Progenitor cell of endocrine pancreas (in vitro differentiated cells): ENCODE measurements at regions not wholly inside any gene's neighbourhood (a gene's known extent, or its start where the extent isn't known, plus 50 kb on each side); places are given as distances from the start of the nearest gene placed in this dataset.

Source experiments
- DNase-seq: peaks from one replicate; pipeline ENCODE4 v3.0.0; 2021; ENCODE audit warnings: low spot score; ENCODE audit not compliant: unreplicated experiment
- H3K27ac Mint-ChIP-seq: 2 replicates; pipeline ENCODE4 v1.8.0; 2021; ENCODE audit warnings: mild to moderate bottlenecking, moderate library complexity, mixed read lengths
- H3K27me3 Mint-ChIP-seq: 2 replicates; pipeline ENCODE4 v1.8.0; 2021; ENCODE audit warnings: mixed read lengths
- H3K36me3 Mint-ChIP-seq: 2 replicates; pipeline ENCODE4 v1.8.0; 2022; ENCODE audit warnings: mixed read lengths; ENCODE audit not compliant: insufficient read depth
- H3K4me1 Mint-ChIP-seq: 2 replicates; pipeline ENCODE4 v1.8.0; 2021; ENCODE audit warnings: low read depth, mixed read lengths
- H3K4me3 Mint-ChIP-seq: 2 replicates; pipeline ENCODE4 v1.8.0; 2021; ENCODE audit warnings: low read depth, mild to moderate bottlenecking, moderate library complexity, mixed read lengths
- H3K9me3 Mint-ChIP-seq: 2 replicates; pipeline ENCODE4 v1.8.0; 2021; ENCODE audit warnings: low read depth, mixed read lengths
- CTCF ChIP-seq: fragments of 200-600 bp; sonication (generic); IDR thresholded peaks from one replicate; pipeline ENCODE4 v1.5.0; 2021; ENCODE audit warnings: antibody characterized with exemption, mild to moderate bottlenecking; ENCODE audit not compliant: unreplicated experiment

GRCh38 chr15:93486407-93487117, 397.6 kb upstream of the RGMA start:
- TF ChIP-seq CTCF = no peak
- Mint-ChIP-seq H3K4me1 (peaks cover 5% of the 10 kb centered on the region), H3K9me3 (no peaks in the 10 kb centered on the region), H3K27me3 (peaks cover 87% of the 10 kb centered on the region), H3K36me3 (no peaks in the 10 kb centered on the region), H3K4me3 (no peak overlapping the region), H3K27ac (peak overlapping the region; percentile 10)
- DNase-seq = no peak

- no peak for DNase-seq
- TF ChIP-seq CTCF = peak; percentile 33
- no peaks in the 10 kb centered on the region for H3K9me3 Mint-ChIP-seq
- H3K4me3 Mint-ChIP-seq = no peak overlapping the region
- H3K36me3 Mint-ChIP-seq = no peaks in the 10 kb centered on the region
- H3K27ac Mint-ChIP-seq = no peak overlapping the region
- H3K4me1 Mint-ChIP-seq = peaks cover 5% of the 10 kb centered on the region
- peaks cover 80% of the 10 kb centered on the region for H3K27me3 Mint-ChIP-seq
Measured at GRCh38 chr15:93485438-93486327, 396.7 kb upstream of the RGMA start.

GRCh38 chr15:93483923-93484322, 394.9 kb upstream of the RGMA start:
- H3K27ac Mint-ChIP-seq = no peak overlapping the region
- H3K4me3 Mint-ChIP-seq = no peak overlapping the region
- peaks cover 12% of the 10 kb centered on the region for H3K4me1 Mint-ChIP-seq
- no peak for DNase-seq
- no peaks in the 10 kb centered on the region for H3K9me3 Mint-ChIP-seq
- TF ChIP-seq CTCF = no peak
- peaks cover 71% of the 10 kb centered on the region for H3K27me3 Mint-ChIP-seq
- no peaks in the 10 kb centered on the region for H3K36me3 Mint-ChIP-seq

- TF ChIP-seq CTCF = no peak
- peaks cover 12% of the 10 kb centered on the region for H3K4me1 Mint-ChIP-seq
Measured at GRCh38 chr15:93482731-93483130, 393.7 kb upstream of the RGMA start.

GRCh38 chr15:93479715-93480114, 390.7 kb upstream of the RGMA start:
- peaks cover 69% of the 10 kb centered on the region for H3K27me3 Mint-ChIP-seq
- DNase-seq = no peak
- H3K9me3 Mint-ChIP-seq = peaks cover 6% of the 10 kb centered on the region
- H3K36me3 Mint-ChIP-seq = no peaks in the 10 kb centered on the region
- no peak overlapping the region for H3K4me3 Mint-ChIP-seq
- H3K4me1 Mint-ChIP-seq = peaks cover 7% of the 10 kb centered on the region
- H3K27ac Mint-ChIP-seq = no peak overlapping the region
- no peak for TF ChIP-seq CTCF

More at GRCh38 chr15:93482731-93483130, 393.7 kb upstream of the RGMA start:
- H3K9me3 Mint-ChIP-seq = peaks cover 6% of the 10 kb centered on the region
- H3K27ac Mint-ChIP-seq = no peak overlapping the region
- peaks cover 72% of the 10 kb centered on the region for H3K27me3 Mint-ChIP-seq
- no peak overlapping the region for H3K4me3 Mint-ChIP-seq
- no peaks in the 10 kb centered on the region for H3K36me3 Mint-ChIP-seq
- DNase-seq = no peak
